ENCODE measurements at regions not wholly inside any gene's neighbourhood (a gene's known extent, or its start where the extent isn't known, plus 50 kb on each side); places are given as distances from the start of the nearest gene placed in this dataset.

- Histone ChIP-seq H3K36me3 (no peaks in the 10 kb centered on the region), H3K27me3 (no peaks in the 10 kb centered on the region), H3K9me3 (no peaks in the 10 kb centered on the region), H3K4me1 (no peaks in the 10 kb centered on the region), H3K27ac (no peak overlapping the region), H3K4me3 (no peak overlapping the region)
- TF ChIP-seq CTCF (IDR thresholded peaks at IDR 0.05) = no peak
- DNase-seq (no peak), ATAC-seq (no peak)
- intact Hi-C loops (cut with DNase I) = no loop called here
These were observed 126.5 kb downstream of the C12orf75 start for GRCh38 chr12:105457026-105457425.

GRCh38 chr12:105459760-105460330, 129.4 kb downstream of the C12orf75 start:
- TF ChIP-seq CTCF (IDR thresholded peaks at IDR 0.05) = no peak
- Histone ChIP-seq H3K36me3 (no peaks in the 10 kb centered on the region), H3K27me3 (no peaks in the 10 kb centered on the region), H3K4me3 (no peak overlapping the region), H3K4me1 (no peaks in the 10 kb centered on the region), H3K9me3 (no peaks in the 10 kb centered on the region), H3K27ac (no peak overlapping the region)
- intact Hi-C loops (cut with DNase I) = no loop called here
- ATAC-seq (no peak), DNase-seq (no peak)

GRCh38 chr12:105461271-105461943, 130.9 kb downstream of the C12orf75 start:
- DNase-seq (no peak), ATAC-seq (no peak)
- no peaks in the 10 kb centered on the region for H3K4me1 ChIP-seq
- H3K27ac ChIP-seq = no peak overlapping the region
- no peak overlapping the region for H3K4me3 ChIP-seq
- H3K9me3 ChIP-seq = no peaks in the 10 kb centered on the region
- no peaks in the 10 kb centered on the region for H3K27me3 ChIP-seq
- intact Hi-C loops (cut with DNase I) = no loop called here
- TF ChIP-seq CTCF (IDR thresholded peaks at IDR 0.05) = no peak
- no peaks in the 10 kb centered on the region for H3K36me3 ChIP-seq

- TF ChIP-seq CTCF (IDR thresholded peaks at IDR 0.05) = no peak
- intact Hi-C loops (cut with DNase I) = no loop called here
- H3K27me3 ChIP-seq = no peaks in the 10 kb centered on the region
- no peaks in the 10 kb centered on the region for H3K9me3 ChIP-seq
- H3K36me3 ChIP-seq = no peaks in the 10 kb centered on the region
- H3K4me1 ChIP-seq = no peaks in the 10 kb centered on the region
- no peak overlapping the region for H3K27ac ChIP-seq
- no peak overlapping the region for H3K4me3 ChIP-seq
- DNase-seq (no peak), ATAC-seq (no peak)
These were observed 131.7 kb downstream of the C12orf75 start for GRCh38 chr12:105461944-105462762.

GRCh38 chr12:105462831-105463230, 132.3 kb downstream of the C12orf75 start:
- no peaks in the 10 kb centered on the region for H3K27me3 ChIP-seq
- no peak overlapping the region for H3K27ac ChIP-seq
- H3K9me3 ChIP-seq = no peaks in the 10 kb centered on the region
- no peak for ATAC-seq
- H3K36me3 ChIP-seq = no peaks in the 10 kb centered on the region
- H3K4me3 ChIP-seq = no peak overlapping the region
- peaks cover 4% of the 10 kb centered on the region for H3K4me1 ChIP-seq
- intact Hi-C loops (cut with DNase I) = no loop called here
- DNase-seq = no peak
- no peak for TF ChIP-seq CTCF (IDR thresholded peaks at IDR 0.05)
